ENCODE measurements at regions not wholly inside any gene's neighbourhood (a gene's known extent, or its start where the extent isn't known, plus 50 kb on each side); places are given as distances from the start of the nearest gene placed in this dataset.
"Not testable (repeated sequence)": the region's sequence is repeated elsewhere in the genome, so short reads cannot be mapped to it uniquely, and the experiment has no call there.

GRCh38 chr2:183996825-183997793, 601.2 kb upstream of the ZNF804A start:
- no peak for DNase-seq (ENCODE audit: low read depth in 2 of 2)

- DNase-seq (ENCODE audit: low read depth in 2 of 2) = no peak
Observed at GRCh38 chr2:183998041-183998796, 600.1 kb upstream of the ZNF804A start.

GRCh38 chr2:183998797-183999190, 599.5 kb upstream of the ZNF804A start:
- DNase-seq (ENCODE audit: low read depth in 2 of 2) = no peak

- DNase-seq (ENCODE audit: low read depth in 2 of 2) = no peak
Observed at GRCh38 chr2:184004289-184004947, 593.9 kb upstream of the ZNF804A start.

GRCh38 chr2:184004948-184005672, 593.2 kb upstream of the ZNF804A start:
- DNase-seq (ENCODE audit: low read depth in 2 of 2) = no peak

GRCh38 chr2:184006998-184007397, 591.3 kb upstream of the ZNF804A start:
- no peak for DNase-seq (ENCODE audit: low read depth in 2 of 2)

GRCh38 chr2:184026961-184027360, 571.4 kb upstream of the ZNF804A start:
- DNase-seq (ENCODE audit: low read depth in 2 of 2) = no peak

- DNase-seq (ENCODE audit: low read depth in 2 of 2) = no peak
Observed at GRCh38 chr2:184030245-184030644, 568.1 kb upstream of the ZNF804A start.

- DNase-seq (ENCODE audit: low read depth in 2 of 2) = no peak
Observed at GRCh38 chr2:184030989-184031388, 567.3 kb upstream of the ZNF804A start.

- no peak for DNase-seq (ENCODE audit: low read depth in 2 of 2)
Observed at GRCh38 chr2:184031402-184032147, 566.8 kb upstream of the ZNF804A start.

GRCh38 chr2:184032983-184033382, 565.3 kb upstream of the ZNF804A start:
- DNase-seq (ENCODE audit: low read depth in 2 of 2) = peak in 1 of 2 experiments; percentile 3

GRCh38 chr2:184037273-184037672, 561.1 kb upstream of the ZNF804A start:
- DNase-seq (ENCODE audit: low read depth in 2 of 2) = no peak

- DNase-seq (ENCODE audit: low read depth in 2 of 2) = no peak
Observed at GRCh38 chr2:184039493-184039892, 558.8 kb upstream of the ZNF804A start.

GRCh38 chr2:184040230-184040629, 558.1 kb upstream of the ZNF804A start:
- DNase-seq (ENCODE audit: low read depth in 2 of 2) = no peak

- DNase-seq (ENCODE audit: low read depth in 2 of 2) = no peak
Observed at GRCh38 chr2:184041077-184041476, 557.3 kb upstream of the ZNF804A start.

- no peak for DNase-seq (ENCODE audit: low read depth in 2 of 2)
Observed at GRCh38 chr2:184041777-184042176, 556.6 kb upstream of the ZNF804A start.

- no peak for DNase-seq (ENCODE audit: low read depth in 2 of 2)
Observed at GRCh38 chr2:184047536-184047935, 550.8 kb upstream of the ZNF804A start.

GRCh38 chr2:184049566-184049965, 548.8 kb upstream of the ZNF804A start:
- DNase-seq (ENCODE audit: low read depth in 2 of 2) = no peak

- DNase-seq (ENCODE audit: low read depth in 2 of 2) = no peak
Observed at GRCh38 chr2:184053326-184053725, 545.0 kb upstream of the ZNF804A start.

GRCh38 chr2:184054419-184054818, 543.9 kb upstream of the ZNF804A start:
- DNase-seq (ENCODE audit: low read depth in 2 of 2) = not testable (repeated sequence)

- no peak for DNase-seq (ENCODE audit: low read depth in 2 of 2)
Observed at GRCh38 chr2:184057910-184058309, 540.4 kb upstream of the ZNF804A start.

All from fibroblast of skin of left biceps (primary cell).